Stomach smooth muscle (tissue), 2 donors: ENCODE measurements at regions not wholly inside any gene's neighbourhood (a gene's known extent, or its start where the extent isn't known, plus 50 kb on each side); places are given as distances from the start of the nearest gene placed in this dataset.

Experiments used
- H3K27ac ChIP-seq: one replicate; pipeline ENCODE4 v1.7.0; 2013; ENCODE audit warnings: mild to moderate bottlenecking, low read length, inconsistent platforms
- H3K27me3 ChIP-seq, 2 donors: one replicate each; pipeline ENCODE4 v1.7.0; 2013; ENCODE audit warnings: low read length in 2 of 2; ENCODE audit not compliant: insufficient read depth in 2 of 2, control insufficient read depth in 1 of 2
- H3K36me3 ChIP-seq, 2 donors: one replicate each; pipeline ENCODE4 v1.7.0; 2013; ENCODE audit warnings: low read length in 2 of 2; ENCODE audit not compliant: control insufficient read depth in 2 of 2, insufficient read depth in 2 of 2
- H3K4me1 ChIP-seq: one replicate; pipeline ENCODE4 v1.7.0; 2013; ENCODE audit warnings: low read length; ENCODE audit not compliant: control insufficient read depth, insufficient read depth
- H3K4me3 ChIP-seq, 2 donors: one replicate each; pipeline ENCODE4 v1.7.0; 2013; ENCODE audit warnings: low read length in 2 of 2
- H3K9ac ChIP-seq, 2 donors: one replicate each; pipeline ENCODE4 v1.7.0; 2013; ENCODE audit warnings: low read length in 2 of 2, mild to moderate bottlenecking in 1 of 2
- H3K9me3 ChIP-seq, 2 donors: one replicate each; pipeline ENCODE4 v1.7.0; 2013; ENCODE audit warnings: low read length in 2 of 2; ENCODE audit not compliant: control insufficient read depth in 2 of 2
- donor health status: healthy.
- donor health status: Pancreatic carcinoma.

GRCh38 chr14:88929656-88930436 is 105.4 kb downstream of the TTC8 start:
- Histone ChIP-seq H3K9ac (no peak overlapping the region), H3K4me3 (no peak overlapping the region), H3K4me1 (no peaks in the 10 kb centered on the region), H3K9me3 (peaks cover 0 to 4% of the 10 kb centered on the region in 2 donors), H3K27ac (no peak overlapping the region), H3K27me3 (peaks cover 0 to 2% of the 10 kb centered on the region in 2 donors), H3K36me3 (no peaks in the 10 kb centered on the region)

- no peaks in the 10 kb centered on the region for H3K4me1 ChIP-seq
- H3K9me3 ChIP-seq = peaks cover 0 to 4% of the 10 kb centered on the region in 2 donors
- peaks cover 0 to 2% of the 10 kb centered on the region in 2 donors for H3K27me3 ChIP-seq
- no peak overlapping the region for H3K27ac ChIP-seq
- H3K36me3 ChIP-seq = no peaks in the 10 kb centered on the region
- no peak overlapping the region for H3K4me3 ChIP-seq
- no peak overlapping the region for H3K9ac ChIP-seq
These were observed 107.1 kb downstream of the TTC8 start for GRCh38 chr14:88931321-88932110.

GRCh38 chr14:88933191-88933590 is 108.7 kb downstream of the TTC8 start:
- H3K27ac ChIP-seq = no peak overlapping the region
- no peaks in the 10 kb centered on the region for H3K4me1 ChIP-seq
- H3K36me3 ChIP-seq = no peaks in the 10 kb centered on the region
- H3K27me3 ChIP-seq = peaks cover 0 to 2% of the 10 kb centered on the region in 2 donors
- no peak overlapping the region for H3K9ac ChIP-seq
- no peak overlapping the region for H3K4me3 ChIP-seq
- peaks cover 0 to 4% of the 10 kb centered on the region in 2 donors for H3K9me3 ChIP-seq

- H3K4me3 ChIP-seq = no peak overlapping the region
- peaks cover 0 to 2% of the 10 kb centered on the region in 2 donors for H3K27me3 ChIP-seq
- H3K27ac ChIP-seq = no peak overlapping the region
- no peaks in the 10 kb centered on the region for H3K36me3 ChIP-seq
- no peaks in the 10 kb centered on the region for H3K4me1 ChIP-seq
- H3K9me3 ChIP-seq = peaks cover 0 to 4% of the 10 kb centered on the region in 2 donors
- no peak overlapping the region for H3K9ac ChIP-seq
These were observed 109.9 kb downstream of the TTC8 start for GRCh38 chr14:88934351-88934806.

GRCh38 chr14:88935083-88935482 is 110.6 kb downstream of the TTC8 start:
- no peaks in the 10 kb centered on the region for H3K36me3 ChIP-seq
- peaks cover 0 to 2% of the 10 kb centered on the region in 2 donors for H3K27me3 ChIP-seq
- peaks cover 0 to 4% of the 10 kb centered on the region in 2 donors for H3K9me3 ChIP-seq
- no peaks in the 10 kb centered on the region for H3K4me1 ChIP-seq
- H3K9ac ChIP-seq = no peak overlapping the region
- H3K27ac ChIP-seq = no peak overlapping the region
- no peak overlapping the region for H3K4me3 ChIP-seq

GRCh38 chr14:88937706-88938105 is 113.3 kb downstream of the TTC8 start:
- Histone ChIP-seq H3K27ac (no peak overlapping the region), H3K9ac (no peak overlapping the region), H3K27me3 (peaks cover 0 to 2% of the 10 kb centered on the region in 2 donors), H3K4me3 (no peak overlapping the region), H3K4me1 (no peaks in the 10 kb centered on the region), H3K36me3 (no peaks in the 10 kb centered on the region), H3K9me3 (no peaks in the 10 kb centered on the region)

- no peak overlapping the region for H3K27ac ChIP-seq
- peaks cover 0 to 7% of the 10 kb centered on the region in 2 donors for H3K27me3 ChIP-seq
- peaks cover 3 to 8% of the 10 kb centered on the region in 2 donors for H3K9me3 ChIP-seq
- H3K4me3 ChIP-seq = no peak overlapping the region
- no peaks in the 10 kb centered on the region for H3K36me3 ChIP-seq
- H3K4me1 ChIP-seq = no peaks in the 10 kb centered on the region
- no peak overlapping the region for H3K9ac ChIP-seq
These were observed 116.2 kb downstream of the TTC8 start for GRCh38 chr14:88940671-88941070.

- Histone ChIP-seq H3K9ac (no peak overlapping the region), H3K36me3 (no peaks in the 10 kb centered on the region), H3K27me3 (peaks cover 0 to 7% of the 10 kb centered on the region in 2 donors), H3K4me1 (no peaks in the 10 kb centered on the region), H3K9me3 (peaks cover 3 to 8% of the 10 kb centered on the region in 2 donors), H3K27ac (no peak overlapping the region), H3K4me3 (no peak overlapping the region)
These were observed 117.0 kb downstream of the TTC8 start for GRCh38 chr14:88941414-88941813.

GRCh38 chr14:88947646-88948598 is 123.5 kb downstream of the TTC8 start:
- Histone ChIP-seq H3K36me3 (no peaks in the 10 kb centered on the region), H3K27ac (no peak overlapping the region), H3K4me3 (no peak overlapping the region), H3K4me1 (no peaks in the 10 kb centered on the region), H3K9ac (no peak overlapping the region), H3K27me3 (peaks cover 0 to 7% of the 10 kb centered on the region in 2 donors), H3K9me3 (peaks cover 3 to 7% of the 10 kb centered on the region in 2 donors)

- no peaks in the 10 kb centered on the region for H3K27me3 ChIP-seq
- H3K27ac ChIP-seq = no peak overlapping the region
- H3K36me3 ChIP-seq = no peaks in the 10 kb centered on the region
- H3K9ac ChIP-seq = no peak overlapping the region
- H3K4me1 ChIP-seq = no peaks in the 10 kb centered on the region
- H3K9me3 ChIP-seq = no peaks in the 10 kb centered on the region
- no peak overlapping the region for H3K4me3 ChIP-seq
These were observed 125.6 kb downstream of the TTC8 start for GRCh38 chr14:88950069-88950468.
